ENCODE measurements at regions not wholly inside any gene's neighbourhood (a gene's known extent, or its start where the extent isn't known, plus 50 kb on each side); places are given as distances from the start of the nearest gene placed in this dataset.

- no peak for DNase-seq
- Histone ChIP-seq H3K36me3 (no peaks in the 10 kb centered on the region), H3K27me3 (ENCODE audit: low read depth) (no peaks in the 10 kb centered on the region), H3K4me3 (no peak overlapping the region), H3K9me3 (replicated peaks) (peaks cover 9% of the 10 kb centered on the region), H3K4me1 (no peaks in the 10 kb centered on the region), H3K27ac (replicated peaks) (no peak overlapping the region)
- intact Hi-C loops (cut with micrococcal nuclease): no loop called here
- no peak for TF ChIP-seq CTCF (IDR thresholded peaks at IDR 0.05; ENCODE audit: borderline replicate concordance)
These were observed 298.2 kb upstream of the ARSJ start for GRCh38 chr4:114277690-114278089.

GRCh38 chr4:114279066-114279465 lies 299.6 kb upstream of the ARSJ start:
- no peak for TF ChIP-seq CTCF (IDR thresholded peaks at IDR 0.05; ENCODE audit: borderline replicate concordance)
- no peak for DNase-seq

GRCh38 chr4:114279711-114280110 lies 300.3 kb upstream of the ARSJ start:
- intact Hi-C loops (cut with micrococcal nuclease): no loop called here
- no peaks in the 10 kb centered on the region for H3K4me1 ChIP-seq
- no peak for DNase-seq
- H3K9me3 ChIP-seq (replicated peaks): peaks cover 9% of the 10 kb centered on the region
- H3K4me3 ChIP-seq: no peak overlapping the region
- H3K27ac ChIP-seq (replicated peaks): no peak overlapping the region
- no peak for TF ChIP-seq CTCF (IDR thresholded peaks at IDR 0.05; ENCODE audit: borderline replicate concordance)
- H3K36me3 ChIP-seq: no peaks in the 10 kb centered on the region
- no peaks in the 10 kb centered on the region for H3K27me3 ChIP-seq (ENCODE audit: low read depth)

More at GRCh38 chr4:114279066-114279465, 299.6 kb upstream of the ARSJ start:
- Histone ChIP-seq H3K4me1 (no peaks in the 10 kb centered on the region), H3K9me3 (replicated peaks) (peaks cover 9% of the 10 kb centered on the region), H3K27me3 (ENCODE audit: low read depth) (no peaks in the 10 kb centered on the region), H3K27ac (replicated peaks) (no peak overlapping the region), H3K36me3 (no peaks in the 10 kb centered on the region), H3K4me3 (no peak overlapping the region)
- intact Hi-C loops (cut with micrococcal nuclease): no loop called here

GRCh38 chr4:114280645-114281044 lies 301.2 kb upstream of the ARSJ start:
- no peak for TF ChIP-seq CTCF (IDR thresholded peaks at IDR 0.05; ENCODE audit: borderline replicate concordance)
- intact Hi-C loops (cut with micrococcal nuclease): no loop called here
- Histone ChIP-seq H3K27me3 (ENCODE audit: low read depth) (no peaks in the 10 kb centered on the region), H3K27ac (replicated peaks) (no peak overlapping the region), H3K4me1 (no peaks in the 10 kb centered on the region), H3K36me3 (no peaks in the 10 kb centered on the region), H3K4me3 (no peak overlapping the region), H3K9me3 (replicated peaks) (peaks cover 10% of the 10 kb centered on the region)
- DNase-seq: no peak

- Histone ChIP-seq H3K36me3 (no peaks in the 10 kb centered on the region), H3K4me1 (no peaks in the 10 kb centered on the region), H3K27ac (replicated peaks) (no peak overlapping the region), H3K9me3 (replicated peaks) (peaks cover 18% of the 10 kb centered on the region), H3K4me3 (no peak overlapping the region), H3K27me3 (ENCODE audit: low read depth) (no peaks in the 10 kb centered on the region)
- TF ChIP-seq CTCF (IDR thresholded peaks at IDR 0.05; ENCODE audit: borderline replicate concordance): no peak
- no peak for DNase-seq
- intact Hi-C loops (cut with micrococcal nuclease): no loop called here
These were observed 301.9 kb upstream of the ARSJ start for GRCh38 chr4:114281164-114281960.
